GM20000 (cell line): ENCODE measurements at regions not wholly inside any gene's neighbourhood (a gene's known extent, or its start where the extent isn't known, plus 50 kb on each side); places are given as distances from the start of the nearest gene placed in this dataset.

Experiments used
- DNase-seq: peaks from one replicate; pipeline ENCODE4 v3.0.0; 2012; ENCODE audit warnings: low spot score
- TF ChIP-seq, protein P1 (sequence below): IDR thresholded peaks from 2 replicates; pipeline ENCODE4 v1.5.1; 2012; ENCODE audit warnings: mild to moderate bottlenecking, control low read depth; ENCODE audit errors: extremely low read depth, missing control alignments

DNA sequence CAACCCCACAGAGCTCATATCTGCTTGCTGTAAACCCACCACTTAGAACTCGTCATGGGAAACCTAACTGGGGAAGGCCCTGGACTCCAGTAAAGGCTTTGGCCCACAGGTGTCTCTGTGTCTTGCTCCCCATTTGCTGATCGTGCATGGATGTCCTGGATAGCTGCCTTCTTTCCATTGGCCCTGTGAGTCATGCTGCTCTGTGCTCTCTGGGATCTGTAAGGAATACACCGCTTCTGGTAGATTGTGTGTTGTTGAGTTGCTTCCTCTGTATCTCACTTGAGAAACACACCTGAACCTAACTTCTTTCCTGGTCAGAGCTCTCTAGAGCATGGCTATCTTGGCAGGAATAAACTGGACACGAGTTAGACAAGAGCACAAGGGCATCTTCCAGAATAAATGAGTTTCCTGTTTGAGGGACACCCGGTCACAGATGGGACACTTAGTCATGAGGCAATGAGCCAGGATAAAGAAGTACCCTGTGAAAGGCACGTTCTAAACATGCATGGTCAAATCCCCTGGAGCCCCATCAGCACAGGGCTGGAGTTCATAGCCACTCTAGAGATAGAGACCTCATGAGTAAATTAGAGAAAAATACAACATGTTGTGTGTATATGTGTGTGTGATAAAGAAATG is 99.6 kb upstream of the TMEM170B start:
- no peak for DNase-seq

DNA sequence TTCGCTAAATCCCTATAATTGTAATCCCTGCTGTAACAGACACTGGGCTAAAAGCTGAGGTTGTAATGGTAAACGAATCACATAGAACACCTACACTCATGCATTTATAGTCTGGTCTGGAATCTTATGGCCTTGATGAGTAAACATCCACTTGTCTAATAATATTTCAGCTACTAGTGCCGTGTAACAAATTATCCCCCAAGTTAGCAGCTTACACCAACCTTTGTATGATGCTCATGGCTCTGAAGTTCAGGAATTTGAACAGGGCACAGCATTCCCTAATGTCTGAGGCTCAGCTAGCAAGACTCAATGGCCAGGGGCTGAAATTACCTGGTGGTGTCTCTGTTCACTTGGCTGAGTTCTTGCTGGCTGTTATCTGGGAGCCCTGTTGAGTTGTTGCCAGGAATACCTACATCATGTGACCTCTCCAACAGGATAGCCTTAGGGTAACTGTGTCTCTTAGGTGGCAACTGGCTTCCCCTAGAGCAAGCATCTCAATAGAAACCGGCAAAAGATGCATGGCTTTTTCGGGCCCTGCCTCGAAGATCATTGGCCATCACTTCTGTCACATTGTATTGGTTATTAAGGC is 100.9 kb upstream of the TMEM170B start:
- DNase-seq, result no peak
- TF ChIP-seq, protein P1, sequence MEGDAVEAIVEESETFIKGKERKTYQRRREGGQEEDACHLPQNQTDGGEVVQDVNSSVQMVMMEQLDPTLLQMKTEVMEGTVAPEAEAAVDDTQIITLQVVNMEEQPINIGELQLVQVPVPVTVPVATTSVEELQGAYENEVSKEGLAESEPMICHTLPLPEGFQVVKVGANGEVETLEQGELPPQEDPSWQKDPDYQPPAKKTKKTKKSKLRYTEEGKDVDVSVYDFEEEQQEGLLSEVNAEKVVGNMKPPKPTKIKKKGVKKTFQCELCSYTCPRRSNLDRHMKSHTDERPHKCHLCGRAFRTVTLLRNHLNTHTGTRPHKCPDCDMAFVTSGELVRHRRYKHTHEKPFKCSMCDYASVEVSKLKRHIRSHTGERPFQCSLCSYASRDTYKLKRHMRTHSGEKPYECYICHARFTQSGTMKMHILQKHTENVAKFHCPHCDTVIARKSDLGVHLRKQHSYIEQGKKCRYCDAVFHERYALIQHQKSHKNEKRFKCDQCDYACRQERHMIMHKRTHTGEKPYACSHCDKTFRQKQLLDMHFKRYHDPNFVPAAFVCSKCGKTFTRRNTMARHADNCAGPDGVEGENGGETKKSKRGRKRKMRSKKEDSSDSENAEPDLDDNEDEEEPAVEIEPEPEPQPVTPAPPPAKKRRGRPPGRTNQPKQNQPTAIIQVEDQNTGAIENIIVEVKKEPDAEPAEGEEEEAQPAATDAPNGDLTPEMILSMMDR, result no peak

More for the DNA sequence above, 99.6 kb upstream of the TMEM170B start:
- TF ChIP-seq, protein P1, result no peak

DNA sequence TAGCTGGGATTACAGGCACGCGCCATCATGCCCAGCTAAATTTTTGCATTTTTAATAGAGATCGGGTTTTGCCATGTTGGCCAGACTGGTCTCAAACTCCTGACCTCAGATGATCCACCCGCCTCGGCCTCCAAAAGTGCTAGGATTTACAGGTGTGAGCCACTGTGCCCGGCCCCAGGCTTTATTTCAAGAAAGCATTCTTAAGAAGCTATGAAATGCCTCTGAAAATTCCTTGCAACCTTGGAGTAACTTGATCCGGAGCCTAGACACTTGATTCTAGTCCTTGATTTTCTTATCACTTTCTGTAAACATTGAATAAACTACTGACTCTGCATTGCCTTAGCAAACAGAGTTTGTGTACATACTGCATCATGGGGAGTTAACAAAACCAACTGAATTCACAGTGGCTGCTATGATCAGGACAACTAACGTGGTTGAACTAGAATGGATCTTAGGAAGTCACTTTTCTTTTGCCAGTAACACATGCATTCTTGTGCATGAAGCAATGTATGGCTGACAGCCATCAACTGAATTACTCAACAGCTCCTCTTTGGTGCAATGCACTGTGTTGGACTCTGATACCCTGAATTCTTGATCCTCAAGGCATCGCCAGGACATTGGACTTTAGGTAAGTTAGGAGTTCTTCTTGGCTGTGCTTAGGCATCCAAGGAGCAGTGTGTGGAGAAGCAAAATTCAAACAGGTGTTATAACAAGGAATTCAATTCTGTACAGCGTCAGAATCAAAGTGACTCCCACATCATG is 102.8 kb upstream of the TMEM170B start:
- DNase-seq, result no peak
- TF ChIP-seq, protein P1, result no peak

DNA sequence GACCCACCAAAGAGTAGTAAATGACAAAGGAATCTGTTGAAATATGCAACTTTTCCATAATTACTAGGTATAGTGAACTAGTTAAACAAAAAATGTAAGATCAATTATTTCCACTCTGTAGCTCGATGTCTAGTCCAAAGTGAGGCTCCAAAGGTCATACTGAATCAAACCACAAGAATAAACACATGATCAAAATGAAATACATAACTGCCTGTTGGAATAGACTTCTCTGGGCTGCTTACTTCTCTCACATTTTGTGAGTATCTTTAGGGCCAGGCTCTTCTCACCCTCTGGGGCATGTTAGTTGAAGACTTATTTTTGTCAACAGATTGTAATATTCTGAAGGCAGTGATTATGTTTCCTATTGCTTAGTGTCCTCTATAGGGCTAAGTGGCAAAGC is 103.7 kb upstream of the TMEM170B start:
- TF ChIP-seq, protein P1, result no peak
- DNase-seq, result no peak

DNA sequence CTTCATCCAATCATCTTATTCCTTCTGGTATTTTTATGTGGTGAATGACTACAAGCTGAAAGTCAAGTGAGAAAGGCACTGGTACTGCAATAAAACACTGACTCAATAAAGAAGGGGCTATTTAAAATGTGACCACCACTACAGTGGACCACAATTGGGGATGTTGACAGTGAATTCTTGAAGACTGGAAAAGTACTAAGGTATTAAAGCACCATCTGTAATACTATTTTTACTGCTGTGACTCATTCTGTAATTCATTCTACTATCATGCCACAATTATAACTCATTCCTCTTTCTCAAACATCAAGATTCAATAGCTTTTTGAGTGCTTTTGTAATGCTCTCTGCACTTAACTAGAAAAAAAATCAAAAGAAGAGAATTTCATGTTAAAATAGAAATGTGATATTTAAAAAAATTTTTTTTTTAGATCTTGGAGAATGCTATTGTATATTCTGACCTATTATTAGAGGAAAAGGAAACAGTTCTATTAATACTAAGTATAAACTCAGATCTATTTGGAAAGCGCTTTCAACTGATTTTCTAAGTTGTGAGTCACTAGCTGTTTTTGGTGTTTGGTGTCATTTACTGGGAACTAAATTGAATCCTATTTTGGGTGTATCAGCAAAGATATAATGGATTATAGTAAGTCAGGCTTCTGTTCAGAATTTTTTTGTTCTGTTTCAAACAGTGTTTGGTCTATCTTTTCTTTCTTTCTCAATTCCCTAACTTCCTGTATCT is 104.7 kb upstream of the TMEM170B start:
- DNase-seq, result no peak
- TF ChIP-seq, protein P1, result no peak

DNA sequence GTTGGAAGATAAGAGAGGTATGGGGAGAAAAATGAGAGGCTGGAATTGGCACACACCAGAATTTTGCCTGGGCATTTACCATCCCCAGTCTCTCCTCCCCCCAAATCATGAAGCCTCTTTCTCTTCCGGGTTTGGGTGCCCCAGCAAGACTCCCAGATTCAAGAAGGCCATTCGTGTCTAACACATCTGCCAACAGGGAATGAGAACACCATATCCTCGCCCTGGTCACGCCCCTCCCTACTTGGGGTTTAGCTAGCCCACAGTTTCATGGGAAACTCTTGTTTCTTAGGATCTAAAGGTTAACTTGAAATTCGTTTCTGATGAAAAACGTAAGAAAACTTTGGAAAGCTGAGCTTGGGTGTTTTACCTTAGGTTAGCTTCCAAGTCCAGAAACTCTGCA is 105.5 kb upstream of the TMEM170B start:
- no peak for DNase-seq
- TF ChIP-seq, protein P1, result no peak
